Esophagus squamous epithelium (tissue), 5 donors: ENCODE measurements at regions not wholly inside any gene's neighbourhood (a gene's known extent, or its start where the extent isn't known, plus 50 kb on each side); places are given as distances from the start of the nearest gene placed in this dataset.

Experiments used
- DNase-seq: peaks from one replicate; lab custom pipeline; 2025; lab: John Stamatoyannopoulos, UW
- H3K27ac ChIP-seq, 4 donors: fragments of 200-600 bp; sonication (generic); one replicate each; pipeline ENCODE4 v1.5.1; 2016 to 2019; ENCODE audit warnings: mild to moderate bottlenecking in 1 of 4
- H3K27me3 ChIP-seq, 4 donors: fragments of 200-600 bp; sonication (generic); 1 replicate in 3 of 4; 2 replicates in 1 of 4; pipeline versions ENCODE4 v1.5.1 to v1.6.0; 2017 to 2021; ENCODE audit warnings: antibody characterized with exemption in 1 of 4
- H3K36me3 ChIP-seq, 3 donors: fragments of 200-600 bp; sonication (generic); one replicate each; pipeline ENCODE4 v1.5.1; 2016 to 2019
- H3K4me1 ChIP-seq, 3 donors: fragments of 200-600 bp; sonication (generic); one replicate each; pipeline ENCODE4 v1.5.1; 2017 to 2019
- H3K4me3 ChIP-seq, 4 donors: fragments of 200-600 bp; sonication (generic); 1 replicate in 3 of 4; 2 replicates in 1 of 4; pipeline ENCODE4 v1.5.1; 2016 to 2019; ENCODE audit warnings: mild to moderate bottlenecking in 2 of 4, moderate library complexity in 1 of 4
- H3K9me3 ChIP-seq, 3 donors: fragments of 200-600 bp; sonication (generic); one replicate each; pipeline ENCODE4 v1.5.1; 2016 to 2019
- POLR2A ChIP-seq, 4 donors: fragments of 450-650 bp; IDR thresholded peaks; one replicate each; pipeline ENCODE4 v1.6.1; 2017; ENCODE audit warnings: antibody characterized with exemption in 4 of 4, mild to moderate bottlenecking in 4 of 4, moderate library complexity in 3 of 4
- WGBS, 2 donors: methylation state at CpG; one replicate each; pipeline ENCODE4 v1.1.5; 2018; 5-methylcytosine and 5-hydroxymethylcytosine counted together
- intact Hi-C: fragments of 100-400 bp; cut with DNase I; formaldehyde crosslinking; loops from one replicate; pipeline ENCODE4 v1.15.0; 2022
- TF ChIP-seq, protein P1 (sequence below), 6 experiments: fragments of 450-650 bp in 4 of 6; fragments of 200-600 bp in 2 of 6; sonication (generic) in 2 of 6; IDR thresholded peaks; one replicate each; pipeline ENCODE4 v1.5.1; 2016 to 2019; ENCODE audit warnings: antibody characterized with exemption in 6 of 6, mild to moderate bottlenecking in 4 of 6, moderate library complexity in 4 of 6
- donor health status: DM: yes; HTN: yes; CAD: no.

DNA sequence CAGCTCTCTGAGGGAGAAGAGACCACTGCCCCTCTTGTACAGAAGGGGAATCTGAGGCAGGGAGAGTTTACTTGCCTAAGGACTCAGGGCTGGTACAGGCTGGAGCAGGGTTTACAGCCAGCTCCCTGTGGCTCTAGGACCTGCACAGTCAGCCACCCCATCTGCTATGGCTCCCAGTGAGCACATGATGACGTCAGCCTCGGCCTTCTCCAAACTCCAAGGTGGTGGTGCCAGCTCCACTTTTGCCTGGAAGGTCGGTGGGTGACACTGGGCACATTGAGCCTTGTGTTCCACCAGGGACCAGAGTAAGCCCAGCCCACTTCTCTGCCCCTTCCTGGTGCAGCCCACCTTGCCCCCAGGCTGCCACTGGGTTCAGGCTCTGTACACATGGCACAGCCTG lies 202.2 kb downstream of the ENGASE start:
- DNase-seq = no peak
- H3K27me3 ChIP-seq = peaks cover 0 to 53% (median 0%) of the 10 kb centered on the region in 4 donors
- no peaks in the 10 kb centered on the region for H3K4me1 ChIP-seq
- no peak overlapping the region for H3K27ac ChIP-seq
- intact Hi-C loops = no loop called here
- no peak overlapping the region for H3K4me3 ChIP-seq
- TF ChIP-seq, protein P1, sequence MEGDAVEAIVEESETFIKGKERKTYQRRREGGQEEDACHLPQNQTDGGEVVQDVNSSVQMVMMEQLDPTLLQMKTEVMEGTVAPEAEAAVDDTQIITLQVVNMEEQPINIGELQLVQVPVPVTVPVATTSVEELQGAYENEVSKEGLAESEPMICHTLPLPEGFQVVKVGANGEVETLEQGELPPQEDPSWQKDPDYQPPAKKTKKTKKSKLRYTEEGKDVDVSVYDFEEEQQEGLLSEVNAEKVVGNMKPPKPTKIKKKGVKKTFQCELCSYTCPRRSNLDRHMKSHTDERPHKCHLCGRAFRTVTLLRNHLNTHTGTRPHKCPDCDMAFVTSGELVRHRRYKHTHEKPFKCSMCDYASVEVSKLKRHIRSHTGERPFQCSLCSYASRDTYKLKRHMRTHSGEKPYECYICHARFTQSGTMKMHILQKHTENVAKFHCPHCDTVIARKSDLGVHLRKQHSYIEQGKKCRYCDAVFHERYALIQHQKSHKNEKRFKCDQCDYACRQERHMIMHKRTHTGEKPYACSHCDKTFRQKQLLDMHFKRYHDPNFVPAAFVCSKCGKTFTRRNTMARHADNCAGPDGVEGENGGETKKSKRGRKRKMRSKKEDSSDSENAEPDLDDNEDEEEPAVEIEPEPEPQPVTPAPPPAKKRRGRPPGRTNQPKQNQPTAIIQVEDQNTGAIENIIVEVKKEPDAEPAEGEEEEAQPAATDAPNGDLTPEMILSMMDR (IDR thresholded peaks at IDR 0.05) = no peak
- TF ChIP-seq POLR2A (IDR thresholded peaks at IDR 0.05) = no peak
- no CpG with 5 or more reads among the region's 3 CpGs for WGBS, 2 donors
- H3K36me3 ChIP-seq = no peaks in the 10 kb centered on the region
- no peaks in the 10 kb centered on the region for H3K9me3 ChIP-seq

DNA sequence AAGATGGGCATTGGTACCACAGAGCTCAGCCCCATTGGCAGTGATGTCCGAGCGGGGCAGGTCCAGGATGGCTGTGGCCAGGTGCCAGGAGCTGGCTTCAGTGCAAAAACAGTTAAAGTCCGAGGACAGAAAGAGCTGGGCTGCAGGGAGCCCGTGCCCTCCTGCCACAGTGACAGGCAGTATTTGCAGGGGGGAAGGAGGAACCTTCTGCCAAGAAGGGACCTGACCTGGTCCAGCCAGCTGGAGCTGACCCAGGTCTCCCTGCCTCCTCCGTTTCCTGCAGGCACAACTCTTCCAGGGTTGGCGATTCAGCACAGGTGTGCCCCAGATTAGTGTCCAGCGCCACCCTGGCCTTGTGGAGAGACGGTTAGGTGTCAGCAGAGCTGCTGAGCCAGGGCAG lies 199.0 kb downstream of the ENGASE start:
- Histone ChIP-seq H3K4me3 (no peak overlapping the region), H3K36me3 (no peaks in the 10 kb centered on the region), H3K4me1 (no peaks in the 10 kb centered on the region), H3K27me3 (peaks cover 0 to 62% (median 0%) of the 10 kb centered on the region in 4 donors), H3K9me3 (no peaks in the 10 kb centered on the region), H3K27ac (no peak overlapping the region)
- DNase-seq = no peak
- intact Hi-C loops = no loop called here
- 41 to 42% methylated on average over 4 to 5 of the region's 8 CpGs for WGBS, 2 donors
- TF ChIP-seq POLR2A (IDR thresholded peaks at IDR 0.05) = no peak
- TF ChIP-seq, protein P1 (IDR thresholded peaks at IDR 0.05) = no peak

DNA sequence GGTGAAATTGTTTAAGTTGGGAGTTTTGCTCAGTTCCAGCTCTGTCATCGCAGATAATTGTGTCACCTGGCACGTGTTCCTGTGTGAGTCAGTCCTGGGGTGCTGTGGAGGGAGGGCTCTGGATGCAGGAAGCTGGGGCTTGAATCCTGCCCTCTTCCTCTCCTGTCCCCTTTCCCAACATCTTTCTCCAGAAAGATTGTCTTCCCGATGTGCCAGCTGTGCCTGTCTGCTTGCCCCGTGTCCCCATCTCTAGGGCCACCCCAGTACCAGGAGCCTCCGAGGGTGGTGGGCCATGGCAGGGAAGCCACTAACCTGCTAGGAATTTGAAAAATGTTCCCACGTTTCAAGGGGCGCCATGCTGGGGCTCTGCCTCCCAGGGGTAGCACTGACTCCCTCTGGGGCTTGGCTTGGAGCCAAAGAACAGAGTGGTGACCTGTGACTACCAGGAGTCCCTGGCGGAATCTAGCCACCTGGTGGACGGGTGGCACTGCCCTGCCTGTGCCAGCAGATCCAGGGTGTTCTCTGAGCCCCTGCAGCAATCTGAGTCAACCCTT lies 198.1 kb downstream of the ENGASE start:
- Histone ChIP-seq H3K27ac (no peak overlapping the region), H3K4me1 (no peaks in the 10 kb centered on the region), H3K9me3 (no peaks in the 10 kb centered on the region), H3K27me3 (peaks cover 0 to 63% (median 0%) of the 10 kb centered on the region in 4 donors), H3K4me3 (no peak overlapping the region), H3K36me3 (no peaks in the 10 kb centered on the region)
- no peak for DNase-seq
- intact Hi-C loops = no loop called here
- 35 to 38% methylated on average over 3 to 8 of the region's 9 CpGs for WGBS, 2 donors
- TF ChIP-seq POLR2A (IDR thresholded peaks at IDR 0.05) = no peak
- TF ChIP-seq, protein P1 (IDR thresholded peaks at IDR 0.05) = peak in 1 of 6 experiments; percentile 19

DNA sequence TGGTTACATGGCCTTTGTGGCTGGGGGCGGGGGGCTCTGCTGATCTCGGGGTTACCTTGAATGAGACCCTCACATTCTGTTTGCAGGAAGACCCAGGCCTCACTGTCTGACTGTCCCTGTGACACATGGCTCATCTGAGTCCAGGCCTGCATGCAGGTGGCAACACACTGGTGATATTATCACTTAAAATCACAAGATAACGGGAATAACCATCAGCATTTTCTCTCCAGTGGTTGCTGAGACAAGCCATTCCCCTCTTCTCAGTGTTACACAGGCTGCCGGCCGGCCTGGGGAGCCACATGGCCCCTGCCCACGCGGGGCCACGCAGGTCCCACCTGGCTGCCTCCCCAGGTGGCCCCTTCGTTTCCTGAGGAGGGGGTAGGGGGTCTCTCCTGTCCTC lies 197.6 kb downstream of the ENGASE start:
- no peak for DNase-seq
- H3K27ac ChIP-seq = no peak overlapping the region
- H3K9me3 ChIP-seq = no peaks in the 10 kb centered on the region
- intact Hi-C loops = no loop called here
- TF ChIP-seq, protein P1 (IDR thresholded peaks at IDR 0.05) = no peak
- no peak for TF ChIP-seq POLR2A (IDR thresholded peaks at IDR 0.05)
- no peaks in the 10 kb centered on the region for H3K36me3 ChIP-seq
- no peak overlapping the region for H3K4me3 ChIP-seq
- 42 to 48% methylated on average over 4 to 8 of the region's 9 CpGs for WGBS, 2 donors
- no peaks in the 10 kb centered on the region for H3K4me1 ChIP-seq
- H3K27me3 ChIP-seq = peaks cover 0 to 68% (median 0%) of the 10 kb centered on the region in 4 donors

DNA sequence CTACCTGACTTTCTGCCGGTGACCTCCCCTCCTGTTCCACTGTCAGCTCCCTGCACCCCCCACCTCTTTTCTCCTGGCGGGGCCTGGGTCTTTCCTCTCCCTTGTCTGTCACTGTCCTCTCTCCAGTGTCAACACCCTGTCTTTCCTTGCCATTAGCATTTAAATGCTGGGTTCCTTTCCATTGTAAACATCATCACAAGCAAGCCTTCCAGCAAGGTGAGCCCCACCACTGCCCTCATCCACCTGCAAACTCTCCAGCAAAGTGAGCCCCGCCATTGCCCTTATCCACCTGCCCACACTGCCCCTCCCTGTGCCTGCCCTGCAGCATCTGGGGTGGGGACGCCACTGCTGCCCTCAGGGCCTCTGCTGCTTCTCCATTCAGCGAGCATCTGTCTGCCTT lies 195.0 kb downstream of the ENGASE start:
- intact Hi-C loops = no loop called here
- no peak overlapping the region for H3K27ac ChIP-seq
- no peak for DNase-seq
- H3K27me3 ChIP-seq = peaks cover 0 to 76% (median 0%) of the 10 kb centered on the region in 4 donors
- no peaks in the 10 kb centered on the region for H3K36me3 ChIP-seq
- H3K4me3 ChIP-seq = no peak overlapping the region
- TF ChIP-seq, protein P1 (IDR thresholded peaks at IDR 0.05) = no peak
- TF ChIP-seq POLR2A (IDR thresholded peaks at IDR 0.05) = no peak
- no peaks in the 10 kb centered on the region for H3K4me1 ChIP-seq
- 13 to 25% methylated on average over 5 of the region's 5 CpGs for WGBS, 2 donors
- no peaks in the 10 kb centered on the region for H3K9me3 ChIP-seq
